Breast epithelium (tissue), 4 donors: ENCODE measurements at regions not wholly inside any gene's neighbourhood (a gene's known extent, or its start where the extent isn't known, plus 50 kb on each side); places are given as distances from the start of the nearest gene placed in this dataset.

Source experiments
- DNase-seq, 2 donors: peaks; one replicate each; pipeline ENCODE4 v3.0.0-alpha.2; 2019; ENCODE audit warnings: low spot score in 2 of 2
- H3K27ac ChIP-seq, 2 donors: fragments of 200-600 bp; sonication (generic) in 1 of 2; one replicate each; pipeline ENCODE4 v1.5.1; 2016 to 2019; ENCODE audit warnings: mild to moderate bottlenecking in 1 of 2
- H3K27me3 ChIP-seq, 2 donors: fragments of 200-600 bp; sonication (generic) in 1 of 2; one replicate each; pipeline versions ENCODE4 v1.5.1 to v1.6.0; 2017 to 2019; ENCODE audit warnings: control low read depth in 1 of 2, mild to moderate bottlenecking in 1 of 2
- H3K36me3 ChIP-seq: fragments of 200-600 bp; one replicate; pipeline ENCODE4 v1.5.1; 2019
- H3K4me1 ChIP-seq, 2 donors: fragments of 200-600 bp; sonication (generic); one replicate each; pipeline ENCODE4 v1.5.1; 2016 to 2019; ENCODE audit warnings: control low read depth in 1 of 2
- H3K4me3 ChIP-seq, 3 donors: fragments of 200-600 bp; sonication (generic); 1 replicate in 2 of 3; 2 replicates in 1 of 3; pipeline ENCODE4 v1.5.1; 2016 to 2019; ENCODE audit warnings: mild to moderate bottlenecking in 3 of 3, moderate library complexity in 2 of 3
- H3K9me3 ChIP-seq, 2 donors: fragments of 200-600 bp; sonication (generic) in 1 of 2; one replicate each; pipeline ENCODE4 v1.5.1; 2016 to 2019; ENCODE audit warnings: control low read depth in 1 of 2
- POLR2A ChIP-seq: fragments of 450-650 bp; IDR thresholded peaks from one replicate; pipeline ENCODE4 v1.6.1; 2016; ENCODE audit warnings: antibody characterized with exemption, mild to moderate bottlenecking, moderate library complexity
- POLR2AphosphoS5 ChIP-seq, 3 donors: sonication (generic); formaldehyde crosslinking; IDR thresholded peaks; one replicate each; pipeline ENCODE4 v1.6.1; 2017; ENCODE audit warnings: antibody characterized with exemption in 3 of 3
- intact Hi-C: fragments of 100-400 bp; cut with DNase I; formaldehyde crosslinking; loops from one replicate; pipeline ENCODE4 v1.15.1; 2023; ENCODE audit warnings: low total_unique reads
- TF ChIP-seq, protein P1 (sequence below), 3 donors: fragments of 450-650 bp; IDR thresholded peaks; one replicate each; pipeline ENCODE4 v1.5.1; 2016 to 2017; ENCODE audit warnings: antibody characterized with exemption in 3 of 3, mild to moderate bottlenecking in 3 of 3, moderate library complexity in 3 of 3

DNA sequence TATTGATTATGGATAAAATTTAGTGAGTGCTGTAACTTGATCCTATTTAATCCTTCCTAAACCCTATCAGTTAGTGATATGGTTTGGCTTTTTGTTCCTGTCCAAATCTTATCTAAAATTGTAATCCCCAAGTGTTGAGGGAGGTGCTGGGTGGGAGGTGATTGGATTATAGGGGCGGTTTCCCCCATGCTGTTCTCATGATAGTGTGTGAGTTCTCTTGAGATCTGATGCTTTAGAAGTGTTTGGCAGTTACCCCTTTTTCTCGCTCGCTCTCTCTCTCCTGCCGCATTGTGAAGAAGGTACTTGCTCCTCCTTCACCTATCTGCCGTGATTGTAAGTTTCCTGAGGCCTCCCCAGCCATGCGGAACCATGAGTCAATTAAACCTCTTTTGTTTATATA is 134.0 kb upstream of the SUCLG2 start:
- TF ChIP-seq, protein P1, sequence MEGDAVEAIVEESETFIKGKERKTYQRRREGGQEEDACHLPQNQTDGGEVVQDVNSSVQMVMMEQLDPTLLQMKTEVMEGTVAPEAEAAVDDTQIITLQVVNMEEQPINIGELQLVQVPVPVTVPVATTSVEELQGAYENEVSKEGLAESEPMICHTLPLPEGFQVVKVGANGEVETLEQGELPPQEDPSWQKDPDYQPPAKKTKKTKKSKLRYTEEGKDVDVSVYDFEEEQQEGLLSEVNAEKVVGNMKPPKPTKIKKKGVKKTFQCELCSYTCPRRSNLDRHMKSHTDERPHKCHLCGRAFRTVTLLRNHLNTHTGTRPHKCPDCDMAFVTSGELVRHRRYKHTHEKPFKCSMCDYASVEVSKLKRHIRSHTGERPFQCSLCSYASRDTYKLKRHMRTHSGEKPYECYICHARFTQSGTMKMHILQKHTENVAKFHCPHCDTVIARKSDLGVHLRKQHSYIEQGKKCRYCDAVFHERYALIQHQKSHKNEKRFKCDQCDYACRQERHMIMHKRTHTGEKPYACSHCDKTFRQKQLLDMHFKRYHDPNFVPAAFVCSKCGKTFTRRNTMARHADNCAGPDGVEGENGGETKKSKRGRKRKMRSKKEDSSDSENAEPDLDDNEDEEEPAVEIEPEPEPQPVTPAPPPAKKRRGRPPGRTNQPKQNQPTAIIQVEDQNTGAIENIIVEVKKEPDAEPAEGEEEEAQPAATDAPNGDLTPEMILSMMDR (IDR thresholded peaks at IDR 0.05) = no peak
- TF ChIP-seq POLR2A (no peak), POLR2AphosphoS5 (IDR thresholded peaks at IDR 0.05) (no peak)
- H3K9me3 ChIP-seq = no peaks in the 10 kb centered on the region
- intact Hi-C loops = no loop called here
- DNase-seq = no peak
- no peaks in the 10 kb centered on the region for H3K4me1 ChIP-seq
- H3K27me3 ChIP-seq = no peaks in the 10 kb centered on the region
- H3K4me3 ChIP-seq = no peak overlapping the region
- H3K36me3 ChIP-seq = no peaks in the 10 kb centered on the region
- H3K27ac ChIP-seq = no peak overlapping the region

DNA sequence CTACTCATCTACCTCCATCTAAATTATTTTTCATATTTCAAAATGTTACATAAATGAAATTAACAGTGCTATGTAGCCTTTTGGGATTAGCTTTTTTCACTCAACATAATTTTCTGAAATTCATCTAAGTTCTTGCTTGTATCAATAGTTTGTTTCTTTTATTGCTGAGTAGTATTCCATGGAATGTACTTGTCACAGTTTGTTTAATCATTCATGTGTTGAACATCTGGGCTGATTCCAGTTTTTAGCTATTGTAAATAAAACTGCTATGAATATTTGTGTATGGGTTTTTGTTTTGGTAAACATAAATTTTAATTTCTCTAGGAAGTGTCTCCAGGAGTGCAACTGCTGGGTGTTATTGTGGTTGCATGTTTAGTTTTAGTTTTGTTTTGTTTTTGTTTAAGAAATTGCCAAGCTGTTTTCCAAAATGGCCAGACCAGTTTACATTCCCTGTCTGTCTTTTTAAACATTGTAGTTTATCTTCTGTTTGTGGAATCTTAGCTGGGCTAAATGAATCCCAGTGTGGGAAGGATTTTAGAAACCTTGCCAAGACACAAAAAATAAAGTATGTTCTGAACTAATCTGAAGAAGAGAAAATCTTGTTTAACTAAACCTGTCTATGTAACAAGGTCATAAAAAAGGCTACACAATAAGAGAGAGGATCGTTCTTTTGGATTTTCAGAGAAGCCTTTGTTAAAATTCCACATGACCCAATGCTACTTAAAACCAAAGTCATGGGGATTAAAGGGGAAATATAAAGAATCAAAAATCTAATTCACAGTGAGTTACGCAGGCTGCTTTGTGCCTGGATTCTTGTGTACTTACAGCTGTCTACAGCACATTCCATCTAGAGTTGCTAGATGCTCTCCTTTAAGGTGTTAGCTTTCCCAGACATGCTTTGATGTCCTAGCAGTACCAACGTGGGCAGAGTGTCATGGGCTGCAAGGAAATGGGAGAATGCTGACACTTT is 129.2 kb upstream of the SUCLG2 start:
- Histone ChIP-seq H3K36me3 (no peaks in the 10 kb centered on the region), H3K9me3 (no peaks in the 10 kb centered on the region), H3K4me3 (no peak overlapping the region), H3K4me1 (no peaks in the 10 kb centered on the region), H3K27me3 (no peaks in the 10 kb centered on the region), H3K27ac (no peak overlapping the region)
- DNase-seq = no peak
- TF ChIP-seq POLR2AphosphoS5 (IDR thresholded peaks at IDR 0.05) (no peak), POLR2A (no peak)
- TF ChIP-seq, protein P1 (IDR thresholded peaks at IDR 0.05) = no peak
- intact Hi-C loops = no loop called here

DNA sequence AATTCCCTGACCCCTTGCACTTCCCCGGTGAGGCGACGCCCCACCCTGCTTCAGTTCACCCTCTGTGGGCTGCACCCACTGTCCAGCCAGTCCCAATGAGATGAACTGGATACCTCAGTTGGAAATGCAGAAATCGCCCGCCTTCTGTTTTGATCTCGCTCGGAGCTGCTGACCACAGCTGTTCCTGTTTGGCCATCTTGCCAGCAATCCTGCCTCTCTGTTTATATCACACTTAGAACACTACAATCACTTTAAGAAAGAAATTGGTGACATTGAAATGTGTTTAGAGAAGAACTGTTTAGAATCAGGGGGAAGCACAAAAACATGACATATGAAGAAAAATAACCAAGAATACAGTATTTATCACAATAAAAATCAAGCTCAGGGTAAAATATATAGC is 127.5 kb upstream of the SUCLG2 start:
- no peaks in the 10 kb centered on the region for H3K36me3 ChIP-seq
- H3K27ac ChIP-seq = no peak overlapping the region
- no peak overlapping the region for H3K4me3 ChIP-seq
- H3K27me3 ChIP-seq = no peaks in the 10 kb centered on the region
- DNase-seq = no peak
- TF ChIP-seq POLR2AphosphoS5 (IDR thresholded peaks at IDR 0.05) = no peak
- no peak for TF ChIP-seq POLR2A
- TF ChIP-seq, protein P1 (IDR thresholded peaks at IDR 0.05) = no peak
- peaks cover 0 to 8% of the 10 kb centered on the region in 2 donors for H3K9me3 ChIP-seq
- H3K4me1 ChIP-seq = no peaks in the 10 kb centered on the region
- intact Hi-C loops = no loop called here

DNA sequence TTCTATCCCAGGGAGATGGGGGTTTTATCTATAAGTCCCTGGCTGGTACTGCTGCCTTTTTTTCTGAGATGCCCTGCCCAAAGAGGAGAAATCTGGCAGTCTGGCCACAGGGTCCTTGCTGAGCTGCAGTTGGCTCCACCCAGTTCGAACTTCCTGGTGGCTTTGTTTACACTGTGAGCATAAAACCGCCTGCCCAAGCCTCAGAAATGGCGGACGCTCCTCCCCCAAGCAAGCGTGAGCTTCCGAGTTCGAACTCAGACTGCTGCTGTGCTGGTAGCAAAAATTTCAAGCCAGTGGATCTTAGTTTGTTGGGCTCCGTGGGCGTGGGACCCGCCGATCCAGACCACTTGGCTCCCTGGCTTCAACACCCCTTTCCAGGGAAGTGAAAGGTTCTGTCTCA is 126.8 kb upstream of the SUCLG2 start:
- peaks cover 3 to 8% of the 10 kb centered on the region in 2 donors for H3K9me3 ChIP-seq
- no peaks in the 10 kb centered on the region for H3K4me1 ChIP-seq
- no peaks in the 10 kb centered on the region for H3K36me3 ChIP-seq
- no peaks in the 10 kb centered on the region for H3K27me3 ChIP-seq
- no peak overlapping the region for H3K4me3 ChIP-seq
- TF ChIP-seq POLR2AphosphoS5 (IDR thresholded peaks at IDR 0.05) (no peak), POLR2A (no peak)
- TF ChIP-seq, protein P1 (IDR thresholded peaks at IDR 0.05) = no peak
- DNase-seq = no peak
- no peak overlapping the region for H3K27ac ChIP-seq
- intact Hi-C loops = no loop called here

DNA sequence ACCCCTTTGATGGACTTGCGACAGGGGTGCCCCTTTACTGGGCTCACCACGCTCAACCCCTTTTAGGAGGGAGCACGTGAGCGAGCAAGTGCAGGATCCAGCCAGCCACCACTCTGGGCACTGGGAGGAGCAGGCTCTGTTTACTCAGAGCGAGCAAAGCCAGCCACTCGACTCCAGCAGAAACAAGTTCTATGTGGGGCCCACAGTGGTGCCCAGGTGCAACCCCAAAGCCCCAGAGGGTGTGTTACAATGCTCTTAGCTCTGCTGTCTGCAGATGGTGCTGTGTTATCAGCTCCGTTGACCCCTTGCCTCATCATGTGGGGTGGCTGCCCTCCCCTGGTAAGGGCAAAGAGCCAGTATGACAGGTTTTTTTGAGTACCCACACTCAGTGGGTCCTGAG is 120.3 kb upstream of the SUCLG2 start:
- Histone ChIP-seq H3K27me3 (no peaks in the 10 kb centered on the region), H3K9me3 (peaks cover 14 to 15% of the 10 kb centered on the region in 2 donors), H3K27ac (no peak overlapping the region), H3K36me3 (no peaks in the 10 kb centered on the region), H3K4me1 (no peaks in the 10 kb centered on the region), H3K4me3 (no peak overlapping the region)
- no peak for DNase-seq
- intact Hi-C loops = no loop called here
- TF ChIP-seq POLR2AphosphoS5 (IDR thresholded peaks at IDR 0.05) (no peak), POLR2A (no peak)
- TF ChIP-seq, protein P1 (IDR thresholded peaks at IDR 0.05) = no peak
